ENCODE measurements at regions not wholly inside any gene's neighbourhood (a gene's known extent, or its start where the extent isn't known, plus 50 kb on each side); places are given as distances from the start of the nearest gene placed in this dataset.

GRCh38 chr15:59940456-59940855, 63.7 kb upstream of the FOXB1 start:
- POLR2A ChIA-PET, result no interaction called here
- Histone ChIP-seq H3K4me2 (ENCODE audit: low read length) (no peak overlapping the region), H3K4me1 (ENCODE audit: control insufficient read depth in 1 of 2, insufficient read depth in 2 of 2, low read length in 2 of 2) (no peaks in the 10 kb centered on the region), H2AFZ (ENCODE audit: low read depth, low read length, poor library complexity, severe bottlenecking) (no peak overlapping the region), H3K9ac (ENCODE audit: low read length) (no peak overlapping the region), H3K27ac (ENCODE audit: low read depth, low read length) (no peak overlapping the region), H4K20me1 (ENCODE audit: insufficient read depth) (no peaks in the 10 kb centered on the region), H3K4me3 (replicated peaks in 1 of 2; ENCODE audit: low read depth in 1 of 2, low read length in 2 of 2) (no peak overlapping the region), H3K36me3 (ENCODE audit: control insufficient read depth in 1 of 2, insufficient read depth in 2 of 2, low read length in 2 of 2) (no peaks in the 10 kb centered on the region), H3K9me3 (ENCODE audit: control insufficient read depth in 1 of 2, insufficient read depth in 1 of 2, low read depth in 1 of 2, low read length in 2 of 2) (no peaks in the 10 kb centered on the region), H3K9me2 (ENCODE audit: insufficient read depth) (no peaks in the 10 kb centered on the region), H3K79me2 (ENCODE audit: insufficient read depth, low read length) (no peaks in the 10 kb centered on the region), H3K27me3 (ENCODE audit: insufficient read depth, low read length) (peaks cover 46% of the 10 kb centered on the region)
- CTCF ChIA-PET, result no interaction called here
- BruUV-seq (replicated peaks), result no TSS peak
- RAD21 ChIA-PET (ENCODE audit: low non-redundant PET in 1 of 2, low total read pairs in 2 of 2, uncharacterized antibody in 2 of 2, unreplicated experiment in 2 of 2), result no interaction called here
- DNase-seq (ENCODE audit: low read depth, low spot score) (no peak), ATAC-seq (no peak)
- TF ChIP-seq ELF1 (IDR thresholded peaks at IDR 0.05; ENCODE audit: borderline replicate concordance, low read depth), result no peak
- TF ChIP-seq YY1 (IDR thresholded peaks at IDR 0.05; ENCODE audit: extremely low read depth, insufficient replicate concordance, low read depth, low read length), result no peak
- no peak for TF ChIP-seq SIN3A (IDR thresholded peaks at IDR 0.05; ENCODE audit: low read depth)
- TF ChIP-seq ZFX (IDR thresholded peaks at IDR 0.05), result no peak
- no peak for TF ChIP-seq POLR2AphosphoS5 (IDR thresholded peaks at IDR 0.05; ENCODE audit: low read depth, low read length)
- TF ChIP-seq JUND (IDR thresholded peaks at IDR 0.05), result no peak
- no peak for TF ChIP-seq EGR1 (IDR thresholded peaks at IDR 0.05; ENCODE audit: low read depth)
- TF ChIP-seq, protein P1, sequence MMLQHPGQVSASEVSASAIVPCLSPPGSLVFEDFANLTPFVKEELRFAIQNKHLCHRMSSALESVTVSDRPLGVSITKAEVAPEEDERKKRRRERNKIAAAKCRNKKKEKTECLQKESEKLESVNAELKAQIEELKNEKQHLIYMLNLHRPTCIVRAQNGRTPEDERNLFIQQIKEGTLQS (IDR thresholded peaks at IDR 0.05), result no peak
- no peak for TF ChIP-seq ZNF274 (IDR thresholded peaks at IDR 0.05; ENCODE audit: low read depth, low read length)
- no peak for TF ChIP-seq CTCF (IDR thresholded peaks at IDR 0.05 in 2 of 3, conservative IDR thresholded peaks at IDR 0.05 in 1 of 3; ENCODE audit: borderline replicate concordance in 1 of 3, insufficient read depth in 1 of 3, low read depth in 2 of 3, low read length in 2 of 3)
- TF ChIP-seq, protein P2, sequence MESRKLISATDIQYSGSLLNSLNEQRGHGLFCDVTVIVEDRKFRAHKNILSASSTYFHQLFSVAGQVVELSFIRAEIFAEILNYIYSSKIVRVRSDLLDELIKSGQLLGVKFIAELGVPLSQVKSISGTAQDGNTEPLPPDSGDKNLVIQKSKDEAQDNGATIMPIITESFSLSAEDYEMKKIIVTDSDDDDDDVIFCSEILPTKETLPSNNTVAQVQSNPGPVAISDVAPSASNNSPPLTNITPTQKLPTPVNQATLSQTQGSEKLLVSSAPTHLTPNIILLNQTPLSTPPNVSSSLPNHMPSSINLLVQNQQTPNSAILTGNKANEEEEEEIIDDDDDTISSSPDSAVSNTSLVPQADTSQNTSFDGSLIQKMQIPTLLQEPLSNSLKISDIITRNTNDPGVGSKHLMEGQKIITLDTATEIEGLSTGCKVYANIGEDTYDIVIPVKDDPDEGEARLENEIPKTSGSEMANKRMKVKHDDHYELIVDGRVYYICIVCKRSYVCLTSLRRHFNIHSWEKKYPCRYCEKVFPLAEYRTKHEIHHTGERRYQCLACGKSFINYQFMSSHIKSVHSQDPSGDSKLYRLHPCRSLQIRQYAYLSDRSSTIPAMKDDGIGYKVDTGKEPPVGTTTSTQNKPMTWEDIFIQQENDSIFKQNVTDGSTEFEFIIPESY (IDR thresholded peaks at IDR 0.05; ENCODE audit: extremely low read depth, insufficient replicate concordance, low read length), result no peak
- TF ChIP-seq TCF7L2 (IDR thresholded peaks at IDR 0.05; ENCODE audit: borderline replicate concordance, extremely low read depth, insufficient read depth, insufficient read length), result no peak
- no peak for TF ChIP-seq CEBPB (IDR thresholded peaks at IDR 0.05; ENCODE audit: low read depth)
- no peak for TF ChIP-seq SP1 (IDR thresholded peaks at IDR 0.05; ENCODE audit: low read depth)
- intact Hi-C loops (cut with micrococcal nuclease), result no loop called here

Data from HCT116 (cell line).